ENCODE measurements at regions not wholly inside any gene's neighbourhood (a gene's known extent, or its start where the extent isn't known, plus 50 kb on each side); places are given as distances from the start of the nearest gene placed in this dataset.

GRCh38 chr6:91681296-91681695 lies 1094.4 kb upstream of the MAP3K7 start:
- no peak overlapping the region for H3K27ac ChIP-seq (ENCODE audit: insufficient read depth, low read depth, low read length, poor library complexity, severe bottlenecking)
- no peak overlapping the region for H3K4me3 ChIP-seq (ENCODE audit: insufficient read depth, low read depth, low read length)
- H3K27me3 ChIP-seq (ENCODE audit: control insufficient read depth, insufficient read depth, low read length, poor library complexity, severe bottlenecking), result no peaks in the 10 kb centered on the region
- H3K4me1 ChIP-seq (ENCODE audit: control insufficient read depth, insufficient read depth, low read length), result no peaks in the 10 kb centered on the region
- H3K36me3 ChIP-seq (ENCODE audit: control insufficient read depth, insufficient read depth, low read length), result no peaks in the 10 kb centered on the region
- no peaks in the 10 kb centered on the region for H3K9me3 ChIP-seq (ENCODE audit: control insufficient read depth, low read length)
- 94% methylated on average over 7 of the region's 7 CpGs for WGBS, 2 experiments

GRCh38 chr6:91678679-91679446 lies 1092.0 kb upstream of the MAP3K7 start:
- Histone ChIP-seq H3K36me3 (ENCODE audit: control insufficient read depth, insufficient read depth, low read length) (no peaks in the 10 kb centered on the region), H3K9me3 (ENCODE audit: control insufficient read depth, low read length) (no peaks in the 10 kb centered on the region), H3K4me3 (ENCODE audit: insufficient read depth, low read depth, low read length) (no peak overlapping the region), H3K27ac (ENCODE audit: insufficient read depth, low read depth, low read length, poor library complexity, severe bottlenecking) (no peak overlapping the region), H3K27me3 (ENCODE audit: control insufficient read depth, insufficient read depth, low read length, poor library complexity, severe bottlenecking) (no peaks in the 10 kb centered on the region), H3K4me1 (ENCODE audit: control insufficient read depth, insufficient read depth, low read length) (no peaks in the 10 kb centered on the region)
- 77 to 87% methylated on average over 4 to 5 of the region's 5 CpGs for WGBS, 2 experiments

- H3K4me3 ChIP-seq (ENCODE audit: insufficient read depth, low read depth, low read length), result no peak overlapping the region
- no peaks in the 10 kb centered on the region for H3K27me3 ChIP-seq (ENCODE audit: control insufficient read depth, insufficient read depth, low read length, poor library complexity, severe bottlenecking)
- no peaks in the 10 kb centered on the region for H3K9me3 ChIP-seq (ENCODE audit: control insufficient read depth, low read length)
- WGBS, 2 experiments, result 67% methylated on average over 1 of the region's 1 CpG; no CpG with 5 or more reads in 1 of the 2 experiments
- H3K36me3 ChIP-seq (ENCODE audit: control insufficient read depth, insufficient read depth, low read length), result no peaks in the 10 kb centered on the region
- H3K4me1 ChIP-seq (ENCODE audit: control insufficient read depth, insufficient read depth, low read length), result peaks cover 3% of the 10 kb centered on the region
- no peak overlapping the region for H3K27ac ChIP-seq (ENCODE audit: insufficient read depth, low read depth, low read length, poor library complexity, severe bottlenecking)
These were observed 1085.3 kb upstream of the MAP3K7 start for GRCh38 chr6:91672201-91672600.

- no peaks in the 10 kb centered on the region for H3K27me3 ChIP-seq (ENCODE audit: control insufficient read depth, insufficient read depth, low read length, poor library complexity, severe bottlenecking)
- H3K36me3 ChIP-seq (ENCODE audit: control insufficient read depth, insufficient read depth, low read length), result no peaks in the 10 kb centered on the region
- 92 to 93% methylated on average over 3 of the region's 3 CpGs for WGBS, 2 experiments
- no peak overlapping the region for H3K4me3 ChIP-seq (ENCODE audit: insufficient read depth, low read depth, low read length)
- H3K27ac ChIP-seq (ENCODE audit: insufficient read depth, low read depth, low read length, poor library complexity, severe bottlenecking), result no peak overlapping the region
- no peaks in the 10 kb centered on the region for H3K9me3 ChIP-seq (ENCODE audit: control insufficient read depth, low read length)
- H3K4me1 ChIP-seq (ENCODE audit: control insufficient read depth, insufficient read depth, low read length), result peaks cover 3% of the 10 kb centered on the region
These were observed 1083.0 kb upstream of the MAP3K7 start for GRCh38 chr6:91669871-91670268.

- no peaks in the 10 kb centered on the region for H3K36me3 ChIP-seq (ENCODE audit: control insufficient read depth, insufficient read depth, low read length)
- 84 to 93% methylated on average over 7 to 9 of the region's 9 CpGs for WGBS, 2 experiments
- H3K4me3 ChIP-seq (ENCODE audit: insufficient read depth, low read depth, low read length), result no peak overlapping the region
- H3K27ac ChIP-seq (ENCODE audit: insufficient read depth, low read depth, low read length, poor library complexity, severe bottlenecking), result no peak overlapping the region
- no peaks in the 10 kb centered on the region for H3K27me3 ChIP-seq (ENCODE audit: control insufficient read depth, insufficient read depth, low read length, poor library complexity, severe bottlenecking)
- H3K9me3 ChIP-seq (ENCODE audit: control insufficient read depth, low read length), result no peaks in the 10 kb centered on the region
- H3K4me1 ChIP-seq (ENCODE audit: control insufficient read depth, insufficient read depth, low read length), result peaks cover 3% of the 10 kb centered on the region
These were observed 1082.4 kb upstream of the MAP3K7 start for GRCh38 chr6:91669154-91669870.

- Histone ChIP-seq H3K36me3 (ENCODE audit: control insufficient read depth, insufficient read depth, low read length) (no peaks in the 10 kb centered on the region), H3K27ac (ENCODE audit: insufficient read depth, low read depth, low read length, poor library complexity, severe bottlenecking) (no peak overlapping the region), H3K4me1 (ENCODE audit: control insufficient read depth, insufficient read depth, low read length) (peaks cover 3% of the 10 kb centered on the region), H3K9me3 (ENCODE audit: control insufficient read depth, low read length) (no peaks in the 10 kb centered on the region), H3K4me3 (ENCODE audit: insufficient read depth, low read depth, low read length) (no peak overlapping the region), H3K27me3 (ENCODE audit: control insufficient read depth, insufficient read depth, low read length, poor library complexity, severe bottlenecking) (no peaks in the 10 kb centered on the region)
- 80 to 86% methylated on average over 4 of the region's 4 CpGs for WGBS, 2 experiments
These were observed 1080.7 kb upstream of the MAP3K7 start for GRCh38 chr6:91667596-91667995.

- 90 to 98% methylated on average over 1 to 2 of the region's 2 CpGs for WGBS, 2 experiments
- Histone ChIP-seq H3K36me3 (ENCODE audit: control insufficient read depth, insufficient read depth, low read length) (no peaks in the 10 kb centered on the region), H3K4me3 (ENCODE audit: insufficient read depth, low read depth, low read length) (no peak overlapping the region), H3K4me1 (ENCODE audit: control insufficient read depth, insufficient read depth, low read length) (no peaks in the 10 kb centered on the region), H3K27me3 (ENCODE audit: control insufficient read depth, insufficient read depth, low read length, poor library complexity, severe bottlenecking) (no peaks in the 10 kb centered on the region), H3K9me3 (ENCODE audit: control insufficient read depth, low read length) (no peaks in the 10 kb centered on the region), H3K27ac (ENCODE audit: insufficient read depth, low read depth, low read length, poor library complexity, severe bottlenecking) (no peak overlapping the region)
These were observed 1077.6 kb upstream of the MAP3K7 start for GRCh38 chr6:91664327-91664959.

GRCh38 chr6:91660893-91661292 lies 1074.0 kb upstream of the MAP3K7 start:
- H3K27ac ChIP-seq (ENCODE audit: insufficient read depth, low read depth, low read length, poor library complexity, severe bottlenecking), result no peak overlapping the region
- H3K36me3 ChIP-seq (ENCODE audit: control insufficient read depth, insufficient read depth, low read length), result no peaks in the 10 kb centered on the region
- no peak overlapping the region for H3K4me3 ChIP-seq (ENCODE audit: insufficient read depth, low read depth, low read length)
- no peaks in the 10 kb centered on the region for H3K9me3 ChIP-seq (ENCODE audit: control insufficient read depth, low read length)
- no peaks in the 10 kb centered on the region for H3K27me3 ChIP-seq (ENCODE audit: control insufficient read depth, insufficient read depth, low read length, poor library complexity, severe bottlenecking)
- WGBS, 2 experiments, result 78 to 100% methylated on average over 1 of the region's 1 CpG
- no peaks in the 10 kb centered on the region for H3K4me1 ChIP-seq (ENCODE audit: control insufficient read depth, insufficient read depth, low read length)

GRCh38 chr6:91659891-91660290 lies 1073.0 kb upstream of the MAP3K7 start:
- Histone ChIP-seq H3K4me1 (ENCODE audit: control insufficient read depth, insufficient read depth, low read length) (no peaks in the 10 kb centered on the region), H3K27ac (ENCODE audit: insufficient read depth, low read depth, low read length, poor library complexity, severe bottlenecking) (no peak overlapping the region), H3K4me3 (ENCODE audit: insufficient read depth, low read depth, low read length) (no peak overlapping the region), H3K9me3 (ENCODE audit: control insufficient read depth, low read length) (no peaks in the 10 kb centered on the region), H3K36me3 (ENCODE audit: control insufficient read depth, insufficient read depth, low read length) (no peaks in the 10 kb centered on the region), H3K27me3 (ENCODE audit: control insufficient read depth, insufficient read depth, low read length, poor library complexity, severe bottlenecking) (no peaks in the 10 kb centered on the region)
- WGBS, 2 experiments, result 100% methylated on average over 1 of the region's 1 CpG; no CpG with 5 or more reads in 1 of the 2 experiments

- no peak overlapping the region for H3K4me3 ChIP-seq (ENCODE audit: insufficient read depth, low read depth, low read length)
- no peaks in the 10 kb centered on the region for H3K9me3 ChIP-seq (ENCODE audit: control insufficient read depth, low read length)
- H3K27me3 ChIP-seq (ENCODE audit: control insufficient read depth, insufficient read depth, low read length, poor library complexity, severe bottlenecking), result no peaks in the 10 kb centered on the region
- no peaks in the 10 kb centered on the region for H3K4me1 ChIP-seq (ENCODE audit: control insufficient read depth, insufficient read depth, low read length)
- H3K36me3 ChIP-seq (ENCODE audit: control insufficient read depth, insufficient read depth, low read length), result no peaks in the 10 kb centered on the region
- no peak overlapping the region for H3K27ac ChIP-seq (ENCODE audit: insufficient read depth, low read depth, low read length, poor library complexity, severe bottlenecking)
- 89 to 93% methylated on average over 5 to 6 of the region's 6 CpGs for WGBS, 2 experiments
These were observed 1067.9 kb upstream of the MAP3K7 start for GRCh38 chr6:91654793-91655192.

Measured in ectodermal cell (in vitro differentiated cells).